Osteoblast (primary cell): ENCODE measurements at regions not wholly inside any gene's neighbourhood (a gene's known extent, or its start where the extent isn't known, plus 50 kb on each side); places are given as distances from the start of the nearest gene placed in this dataset.

Experiments used
- DNase-seq: peaks from one replicate; pipeline ENCODE4 v3.0.0; 2011; ENCODE audit warnings: low spot score, mixed read lengths; ENCODE audit not compliant: insufficient read length; ENCODE audit errors: missing footprints
- H2AFZ ChIP-seq: 2 replicates; pipeline ENCODE4 v1.6.0; 2011; ENCODE audit warnings: mild to moderate bottlenecking, low read length
- H3K27ac ChIP-seq: 2 replicates; pipeline ENCODE4 v1.5.1; 2011; ENCODE audit warnings: mild to moderate bottlenecking, low read depth, low read length, moderate library complexity
- H3K27me3 ChIP-seq: 2 replicates; pipeline ENCODE4 v1.6.0; 2012; ENCODE audit warnings: mild to moderate bottlenecking, control low read depth, inconsistent platforms, low read length, moderate library complexity; ENCODE audit not compliant: insufficient read depth
- H3K36me3 ChIP-seq: 2 replicates; pipeline ENCODE4 v1.5.1; 2011; ENCODE audit warnings: mild to moderate bottlenecking, low read length, control low read depth, moderate library complexity; ENCODE audit not compliant: insufficient read depth
- H3K4me1 ChIP-seq: 2 replicates; pipeline ENCODE4 v1.5.1; 2011; ENCODE audit warnings: mild to moderate bottlenecking, low read length, control low read depth, moderate library complexity; ENCODE audit not compliant: insufficient read depth
- H3K4me2 ChIP-seq: 2 replicates; pipeline ENCODE4 v1.6.0; 2011; ENCODE audit warnings: mild to moderate bottlenecking, low read length; ENCODE audit not compliant: insufficient read depth
- H3K4me3 ChIP-seq: fragments of 200-600 bp; sonication (generic); 3 replicates; pipeline ENCODE4 v1.5.1; 2012; ENCODE audit warnings: mild to moderate bottlenecking, low read length, inconsistent platforms; ENCODE audit not compliant: insufficient read depth
- H3K79me2 ChIP-seq: 2 replicates; pipeline ENCODE4 v1.6.0; 2012; ENCODE audit warnings: mild to moderate bottlenecking, low read length, control low read depth, inconsistent platforms; ENCODE audit not compliant: insufficient read depth
- H3K9me3 ChIP-seq: 2 replicates; pipeline ENCODE4 v1.5.1; 2011; ENCODE audit warnings: low read depth, low read length, control low read depth
- H4K20me1 ChIP-seq: 2 replicates; pipeline ENCODE4 v1.6.0; 2012; ENCODE audit warnings: mild to moderate bottlenecking, low read length, control low read depth; ENCODE audit not compliant: insufficient read depth
- TF ChIP-seq, protein P1 (sequence below): IDR thresholded peaks from 2 replicates; pipeline ENCODE4 v1.5.1; 2011; ENCODE audit warnings: mild to moderate bottlenecking, low read depth, low read length, moderate library complexity; ENCODE audit errors: extremely low read depth

DNA sequence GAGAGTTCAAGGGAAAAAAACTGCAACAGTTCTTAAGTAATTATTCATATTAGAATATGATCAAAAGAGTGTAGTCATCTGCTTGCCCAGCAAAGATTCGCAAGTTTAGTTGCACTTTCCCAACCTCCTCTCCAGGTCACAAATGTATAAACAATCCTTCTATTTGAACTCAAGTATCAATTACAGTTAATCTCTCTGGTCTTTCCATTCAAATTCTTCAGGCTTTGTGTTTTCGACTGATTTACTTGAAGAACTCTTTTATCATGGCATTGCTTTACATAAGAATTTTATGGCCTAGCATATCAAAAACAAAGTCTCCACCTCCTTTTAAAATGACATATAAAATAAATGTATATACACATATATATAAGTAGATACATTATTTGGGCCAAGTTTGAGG is 1009.6 kb upstream of the DIAPH2 start:
- Histone ChIP-seq H3K4me2 (no peak overlapping the region), H4K20me1 (no peaks in the 10 kb centered on the region), H3K27ac (no peak overlapping the region), H3K4me3 (no peak overlapping the region), H3K4me1 (no peaks in the 10 kb centered on the region), H2AFZ (no peak overlapping the region), H3K36me3 (no peaks in the 10 kb centered on the region), H3K9me3 (no peaks in the 10 kb centered on the region), H3K27me3 (no peaks in the 10 kb centered on the region), H3K79me2 (no peaks in the 10 kb centered on the region)
- DNase-seq: no peak
- TF ChIP-seq, protein P1, sequence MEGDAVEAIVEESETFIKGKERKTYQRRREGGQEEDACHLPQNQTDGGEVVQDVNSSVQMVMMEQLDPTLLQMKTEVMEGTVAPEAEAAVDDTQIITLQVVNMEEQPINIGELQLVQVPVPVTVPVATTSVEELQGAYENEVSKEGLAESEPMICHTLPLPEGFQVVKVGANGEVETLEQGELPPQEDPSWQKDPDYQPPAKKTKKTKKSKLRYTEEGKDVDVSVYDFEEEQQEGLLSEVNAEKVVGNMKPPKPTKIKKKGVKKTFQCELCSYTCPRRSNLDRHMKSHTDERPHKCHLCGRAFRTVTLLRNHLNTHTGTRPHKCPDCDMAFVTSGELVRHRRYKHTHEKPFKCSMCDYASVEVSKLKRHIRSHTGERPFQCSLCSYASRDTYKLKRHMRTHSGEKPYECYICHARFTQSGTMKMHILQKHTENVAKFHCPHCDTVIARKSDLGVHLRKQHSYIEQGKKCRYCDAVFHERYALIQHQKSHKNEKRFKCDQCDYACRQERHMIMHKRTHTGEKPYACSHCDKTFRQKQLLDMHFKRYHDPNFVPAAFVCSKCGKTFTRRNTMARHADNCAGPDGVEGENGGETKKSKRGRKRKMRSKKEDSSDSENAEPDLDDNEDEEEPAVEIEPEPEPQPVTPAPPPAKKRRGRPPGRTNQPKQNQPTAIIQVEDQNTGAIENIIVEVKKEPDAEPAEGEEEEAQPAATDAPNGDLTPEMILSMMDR: no peak

DNA sequence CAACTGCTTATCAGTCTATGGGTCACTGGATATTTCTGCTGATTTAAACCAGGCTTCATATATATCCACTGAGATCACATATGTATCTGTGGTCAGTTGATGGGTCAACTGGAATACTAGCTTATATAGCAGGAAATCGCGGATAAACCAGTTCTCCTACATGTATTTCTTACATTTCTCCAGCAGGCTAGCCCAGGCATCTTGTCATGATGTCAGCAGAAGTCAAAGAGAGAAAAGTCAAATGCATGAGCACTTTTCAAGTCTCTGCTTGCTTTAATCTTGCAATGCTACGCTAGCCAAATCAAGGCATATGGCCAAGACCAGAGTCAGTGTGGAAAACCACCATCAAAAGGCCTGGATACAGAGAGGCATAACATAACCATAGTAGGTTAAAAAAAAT is 1008.8 kb upstream of the DIAPH2 start:
- H3K4me2 ChIP-seq: no peak overlapping the region
- no peaks in the 10 kb centered on the region for H3K9me3 ChIP-seq
- H3K36me3 ChIP-seq: no peaks in the 10 kb centered on the region
- H3K27me3 ChIP-seq: no peaks in the 10 kb centered on the region
- no peaks in the 10 kb centered on the region for H4K20me1 ChIP-seq
- H3K79me2 ChIP-seq: no peaks in the 10 kb centered on the region
- H3K4me3 ChIP-seq: no peak overlapping the region
- H3K4me1 ChIP-seq: no peaks in the 10 kb centered on the region
- H2AFZ ChIP-seq: no peak overlapping the region
- H3K27ac ChIP-seq: no peak overlapping the region
- DNase-seq: no peak
- TF ChIP-seq, protein P1: no peak

DNA sequence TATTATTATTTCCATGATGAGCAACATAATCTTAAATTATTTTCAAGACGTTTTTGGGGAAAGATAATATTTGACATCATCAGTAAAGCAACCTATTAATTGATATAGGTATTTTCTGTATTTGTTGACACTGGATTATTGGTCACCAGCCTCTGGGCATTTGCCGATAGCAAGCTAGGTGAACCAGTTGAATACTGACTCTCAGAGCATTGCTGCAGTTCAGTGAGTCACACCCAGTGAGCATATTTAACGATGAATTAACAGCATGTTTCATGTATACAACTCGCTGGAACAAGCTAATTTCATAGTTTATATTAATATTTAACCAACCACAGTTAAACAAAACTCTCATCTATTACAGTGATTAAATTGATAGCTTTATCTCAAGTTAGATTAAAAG is 1006.0 kb upstream of the DIAPH2 start:
- Histone ChIP-seq H3K27ac (no peak overlapping the region), H3K4me1 (no peaks in the 10 kb centered on the region), H3K36me3 (no peaks in the 10 kb centered on the region), H4K20me1 (no peaks in the 10 kb centered on the region), H3K79me2 (no peaks in the 10 kb centered on the region), H3K9me3 (no peaks in the 10 kb centered on the region), H3K4me2 (no peak overlapping the region), H3K4me3 (no peak overlapping the region), H2AFZ (no peak overlapping the region), H3K27me3 (no peaks in the 10 kb centered on the region)
- no peak for DNase-seq
- TF ChIP-seq, protein P1: no peak

DNA sequence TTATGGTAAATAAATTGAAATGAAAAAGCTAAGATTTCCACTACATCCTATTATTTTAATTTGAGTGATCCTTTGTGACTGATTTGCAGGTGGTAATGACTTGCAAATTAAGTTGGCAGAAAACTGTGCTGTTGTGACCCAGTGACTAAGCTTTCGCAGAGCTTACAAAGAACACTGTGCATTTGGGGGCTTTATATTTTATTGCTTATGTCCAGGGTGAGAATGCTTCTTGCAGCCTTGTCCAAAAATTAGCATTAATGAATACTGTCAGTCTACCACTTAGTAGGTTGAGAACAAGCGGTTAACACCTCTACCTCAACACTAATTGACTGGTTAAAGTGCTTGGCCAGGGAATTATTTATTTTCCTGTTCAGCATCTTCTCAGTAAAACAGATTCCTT is 991.3 kb upstream of the DIAPH2 start:
- no peaks in the 10 kb centered on the region for H4K20me1 ChIP-seq
- H3K27me3 ChIP-seq: no peaks in the 10 kb centered on the region
- DNase-seq: no peak
- no peak overlapping the region for H3K27ac ChIP-seq
- no peaks in the 10 kb centered on the region for H3K9me3 ChIP-seq
- no peak overlapping the region for H3K4me2 ChIP-seq
- H3K36me3 ChIP-seq: no peaks in the 10 kb centered on the region
- H3K4me3 ChIP-seq: no peak overlapping the region
- H3K4me1 ChIP-seq: no peaks in the 10 kb centered on the region
- no peaks in the 10 kb centered on the region for H3K79me2 ChIP-seq
- TF ChIP-seq, protein P1: no peak
- H2AFZ ChIP-seq: no peak overlapping the region
